ENCODE measurements at regions not wholly inside any gene's neighbourhood (a gene's known extent, or its start where the extent isn't known, plus 50 kb on each side); places are given as distances from the start of the nearest gene placed in this dataset.

DNA sequence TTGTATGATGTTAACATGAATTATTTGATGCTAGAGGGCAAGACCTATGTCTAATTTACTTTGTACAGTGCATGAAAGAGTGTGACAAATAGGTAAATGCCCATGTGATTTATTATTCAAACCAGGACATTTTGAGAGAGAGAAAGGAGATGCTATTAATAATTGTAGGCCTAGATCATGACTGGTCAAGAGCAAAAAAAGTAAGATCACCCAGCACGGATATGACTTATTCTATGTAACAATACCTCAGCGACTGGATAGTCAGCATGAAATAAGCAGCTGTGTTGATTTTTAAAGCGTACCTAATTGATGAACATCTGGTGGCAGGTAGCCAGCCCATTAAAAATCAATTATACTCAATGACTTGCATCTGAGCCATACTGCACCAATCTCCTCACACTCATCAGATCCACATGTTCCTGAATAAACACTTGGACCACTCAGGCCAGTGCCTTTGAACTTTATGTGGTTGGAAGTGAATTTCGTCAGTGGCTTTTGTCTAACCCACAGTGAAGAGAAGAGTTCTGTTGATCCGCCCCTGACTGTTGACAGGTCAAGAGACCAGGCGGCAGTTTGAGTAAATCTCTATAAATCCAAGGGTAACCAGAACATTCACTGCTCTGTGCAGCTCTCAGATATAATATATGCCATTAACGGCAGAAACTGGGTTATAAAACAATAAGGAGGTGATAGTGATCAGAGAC, 435.3 kb downstream of the MDFIC start (continued):
- TF ChIP-seq, protein P1, sequence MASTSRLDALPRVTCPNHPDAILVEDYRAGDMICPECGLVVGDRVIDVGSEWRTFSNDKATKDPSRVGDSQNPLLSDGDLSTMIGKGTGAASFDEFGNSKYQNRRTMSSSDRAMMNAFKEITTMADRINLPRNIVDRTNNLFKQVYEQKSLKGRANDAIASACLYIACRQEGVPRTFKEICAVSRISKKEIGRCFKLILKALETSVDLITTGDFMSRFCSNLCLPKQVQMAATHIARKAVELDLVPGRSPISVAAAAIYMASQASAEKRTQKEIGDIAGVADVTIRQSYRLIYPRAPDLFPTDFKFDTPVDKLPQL (IDR thresholded peaks at IDR 0.05; ENCODE audit: extremely low read depth, insufficient read length), result no peak
- no peak for TF ChIP-seq NBN (IDR thresholded peaks at IDR 0.05; ENCODE audit: low read depth)
- no peak for TF ChIP-seq MTF1 (CRISPR knock-in tag; IDR thresholded peaks at IDR 0.05; ENCODE audit: borderline replicate concordance)
- TF ChIP-seq, protein P2, sequence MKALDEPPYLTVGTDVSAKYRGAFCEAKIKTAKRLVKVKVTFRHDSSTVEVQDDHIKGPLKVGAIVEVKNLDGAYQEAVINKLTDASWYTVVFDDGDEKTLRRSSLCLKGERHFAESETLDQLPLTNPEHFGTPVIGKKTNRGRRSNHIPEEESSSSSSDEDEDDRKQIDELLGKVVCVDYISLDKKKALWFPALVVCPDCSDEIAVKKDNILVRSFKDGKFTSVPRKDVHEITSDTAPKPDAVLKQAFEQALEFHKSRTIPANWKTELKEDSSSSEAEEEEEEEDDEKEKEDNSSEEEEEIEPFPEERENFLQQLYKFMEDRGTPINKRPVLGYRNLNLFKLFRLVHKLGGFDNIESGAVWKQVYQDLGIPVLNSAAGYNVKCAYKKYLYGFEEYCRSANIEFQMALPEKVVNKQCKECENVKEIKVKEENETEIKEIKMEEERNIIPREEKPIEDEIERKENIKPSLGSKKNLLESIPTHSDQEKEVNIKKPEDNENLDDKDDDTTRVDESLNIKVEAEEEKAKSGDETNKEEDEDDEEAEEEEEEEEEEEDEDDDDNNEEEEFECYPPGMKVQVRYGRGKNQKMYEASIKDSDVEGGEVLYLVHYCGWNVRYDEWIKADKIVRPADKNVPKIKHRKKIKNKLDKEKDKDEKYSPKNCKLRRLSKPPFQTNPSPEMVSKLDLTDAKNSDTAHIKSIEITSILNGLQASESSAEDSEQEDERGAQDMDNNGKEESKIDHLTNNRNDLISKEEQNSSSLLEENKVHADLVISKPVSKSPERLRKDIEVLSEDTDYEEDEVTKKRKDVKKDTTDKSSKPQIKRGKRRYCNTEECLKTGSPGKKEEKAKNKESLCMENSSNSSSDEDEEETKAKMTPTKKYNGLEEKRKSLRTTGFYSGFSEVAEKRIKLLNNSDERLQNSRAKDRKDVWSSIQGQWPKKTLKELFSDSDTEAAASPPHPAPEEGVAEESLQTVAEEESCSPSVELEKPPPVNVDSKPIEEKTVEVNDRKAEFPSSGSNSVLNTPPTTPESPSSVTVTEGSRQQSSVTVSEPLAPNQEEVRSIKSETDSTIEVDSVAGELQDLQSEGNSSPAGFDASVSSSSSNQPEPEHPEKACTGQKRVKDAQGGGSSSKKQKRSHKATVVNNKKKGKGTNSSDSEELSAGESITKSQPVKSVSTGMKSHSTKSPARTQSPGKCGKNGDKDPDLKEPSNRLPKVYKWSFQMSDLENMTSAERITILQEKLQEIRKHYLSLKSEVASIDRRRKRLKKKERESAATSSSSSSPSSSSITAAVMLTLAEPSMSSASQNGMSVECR (CRISPR knock-in tag; IDR thresholded peaks at IDR 0.05), result no peak
